Pons (tissue), 1 donor: ENCODE measurements at regions not wholly inside any gene's neighbourhood (a gene's known extent, or its start where the extent isn't known, plus 50 kb on each side); places are given as distances from the start of the nearest gene placed in this dataset.
A peak's percentile ranks its signal among the peaks of the same experiment; 100 is the strongest.
"Not testable (repeated sequence)": the region's sequence is repeated elsewhere in the genome, so short reads cannot be mapped to it uniquely, and the experiment has no call there.

Source experiments
- DNase-seq: peaks from one replicate; pipeline ENCODE4 v3.0.0-alpha.2; 2016; ENCODE audit warnings: low spot score

- no peak for DNase-seq
These were observed 54.9 kb downstream of the DIO3 start for GRCh38 chr14:101616202-101616601.

GRCh38 chr14:101619484-101619883 is 58.2 kb downstream of the DIO3 start:
- no peak for DNase-seq

- DNase-seq, result no peak
These were observed 58.9 kb downstream of the DIO3 start for GRCh38 chr14:101620031-101620788.

GRCh38 chr14:101620821-101621785 is 59.8 kb downstream of the DIO3 start:
- DNase-seq, result no peak

GRCh38 chr14:101622251-101623076 is 61.2 kb downstream of the DIO3 start:
- DNase-seq, result no peak

- no peak for DNase-seq
These were observed 61.7 kb downstream of the DIO3 start for GRCh38 chr14:101623077-101623372.

GRCh38 chr14:101623685-101624444 is 62.6 kb downstream of the DIO3 start:
- DNase-seq, result no peak

- no peak for DNase-seq
These were observed 63.2 kb downstream of the DIO3 start for GRCh38 chr14:101624536-101624935.

- no peak for DNase-seq
These were observed 64.2 kb downstream of the DIO3 start for GRCh38 chr14:101625336-101626097.

- no peak for DNase-seq
These were observed 65.0 kb downstream of the DIO3 start for GRCh38 chr14:101626331-101626730.

- no peak for DNase-seq
These were observed 66.6 kb downstream of the DIO3 start for GRCh38 chr14:101627915-101628262.

GRCh38 chr14:101628471-101628966 is 67.2 kb downstream of the DIO3 start:
- peak; percentile 62 for DNase-seq

- DNase-seq, result no peak
These were observed 67.7 kb downstream of the DIO3 start for GRCh38 chr14:101628975-101629374.

GRCh38 chr14:101630056-101630965 is 69.0 kb downstream of the DIO3 start:
- no peak for DNase-seq

GRCh38 chr14:101631199-101631598 is 69.9 kb downstream of the DIO3 start:
- DNase-seq, result no peak

GRCh38 chr14:101631970-101632369 is 70.7 kb downstream of the DIO3 start:
- not testable (repeated sequence) for DNase-seq

- no peak for DNase-seq
These were observed 71.2 kb downstream of the DIO3 start for GRCh38 chr14:101632520-101632919.

- DNase-seq, result no peak
These were observed 72.0 kb downstream of the DIO3 start for GRCh38 chr14:101633276-101633675.

- DNase-seq, result no peak
These were observed 73.0 kb downstream of the DIO3 start for GRCh38 chr14:101634202-101634849.
